HUES6 (cell line): ENCODE measurements at regions not wholly inside any gene's neighbourhood (a gene's known extent, or its start where the extent isn't known, plus 50 kb on each side); places are given as distances from the start of the nearest gene placed in this dataset.
"Not testable (repeated sequence)": the region's sequence is repeated elsewhere in the genome, so short reads cannot be mapped to it uniquely, and the experiment has no call there.

ENCODE experiments used
- H3K27ac ChIP-seq: 2 replicates; pipeline ENCODE4 v1.7.0; 2013; ENCODE audit warnings: low read depth, mild to moderate bottlenecking, low read length, inconsistent platforms
- H3K27me3 ChIP-seq: 2 replicates; pipeline ENCODE4 v1.6.1; 2013; ENCODE audit warnings: low read length; ENCODE audit not compliant: control insufficient read depth, insufficient read depth
- H3K36me3 ChIP-seq: 2 replicates; pipeline ENCODE4 v1.6.1; 2013; ENCODE audit warnings: low read length; ENCODE audit not compliant: control insufficient read depth, insufficient read depth
- H3K4me1 ChIP-seq: 2 replicates; pipeline ENCODE4 v1.6.1; 2013; ENCODE audit warnings: low read length; ENCODE audit not compliant: control insufficient read depth, insufficient read depth
- H3K4me3 ChIP-seq: 2 replicates; pipeline ENCODE4 v1.5.1; 2013; ENCODE audit warnings: low read depth, low read length
- H3K9ac ChIP-seq: one replicate; pipeline ENCODE4 v1.6.1; 2013; ENCODE audit warnings: mild to moderate bottlenecking, low read length
- H3K9me3 ChIP-seq: 2 replicates; pipeline ENCODE4 v1.6.1; 2013; ENCODE audit warnings: low read depth, low read length; ENCODE audit not compliant: control insufficient read depth, insufficient read depth

DNA sequence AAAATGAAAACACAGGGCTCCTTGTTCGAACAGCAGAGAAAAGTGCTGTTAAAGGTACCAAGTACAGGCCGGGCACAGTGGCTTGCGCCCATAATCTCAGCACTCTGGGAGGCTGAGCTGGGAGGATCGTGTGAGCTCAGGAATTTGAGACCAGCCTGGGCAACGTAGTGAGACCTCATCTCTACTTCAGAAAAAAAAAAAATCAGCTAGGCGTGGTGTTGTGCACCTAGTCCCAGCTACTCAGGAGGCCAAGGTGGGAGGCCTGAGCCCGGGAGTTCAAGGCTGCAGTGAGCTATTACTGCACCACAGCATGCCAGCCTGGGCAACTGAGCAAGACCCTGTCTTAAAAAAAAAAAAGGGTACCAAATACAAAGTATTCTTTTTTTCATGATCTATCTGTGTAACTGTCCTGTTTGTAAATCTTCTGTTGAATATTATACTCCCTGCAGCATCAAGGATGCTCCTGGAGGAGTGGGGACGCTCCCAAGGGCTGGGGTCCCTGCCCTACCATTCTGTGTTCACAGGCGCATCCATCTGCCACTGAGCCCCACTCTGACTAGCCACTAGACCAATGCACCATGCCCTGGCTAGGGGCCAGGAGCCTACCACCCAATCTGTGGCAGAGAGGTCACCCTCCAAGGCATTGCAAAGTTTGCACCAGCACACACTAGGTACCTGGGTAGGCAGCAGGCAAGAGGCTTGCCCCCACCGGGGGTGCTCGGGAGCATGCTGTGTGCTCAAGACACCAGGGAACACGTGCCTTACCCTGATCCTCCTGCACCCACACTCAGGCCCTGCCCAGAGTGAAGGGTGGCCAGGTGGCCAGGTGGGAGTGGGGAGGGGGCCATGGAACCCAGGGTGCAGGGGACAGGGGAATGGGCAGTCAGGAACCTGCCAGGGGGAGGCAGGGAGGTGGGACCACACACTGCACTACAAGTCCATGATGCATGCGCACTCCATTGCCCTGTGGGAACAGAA lies 67.3 kb upstream of the KMT2C start:
- H3K4me3 ChIP-seq, result no peak overlapping the region
- H3K27ac ChIP-seq, result no peak overlapping the region
- peaks cover 6% of the 10 kb centered on the region for H3K4me1 ChIP-seq
- H3K27me3 ChIP-seq, result no peaks in the 10 kb centered on the region
- no peak overlapping the region for H3K9ac ChIP-seq
- no peaks in the 10 kb centered on the region for H3K36me3 ChIP-seq
- no peaks in the 10 kb centered on the region for H3K9me3 ChIP-seq

DNA sequence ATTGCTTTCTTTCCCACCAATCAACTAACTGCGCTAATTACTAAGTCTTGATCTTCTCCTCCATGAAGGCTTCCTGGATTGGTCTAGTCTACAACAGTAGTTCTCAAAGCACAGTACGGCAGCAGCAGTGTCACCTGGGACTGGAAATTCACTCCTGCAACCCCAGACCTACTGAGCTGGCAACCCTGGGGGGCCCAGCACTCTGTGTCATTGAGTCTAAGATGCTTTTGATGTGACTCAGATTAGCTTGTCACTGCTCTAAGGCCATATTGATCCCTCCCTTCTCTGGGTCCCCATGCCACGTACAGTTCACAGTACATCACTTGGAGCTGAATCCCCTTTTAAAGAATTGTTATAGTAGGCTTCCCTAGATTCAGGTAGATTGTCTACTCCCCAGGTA lies 65.7 kb upstream of the KMT2C start:
- Histone ChIP-seq H3K9ac (no peak overlapping the region), H3K36me3 (no peaks in the 10 kb centered on the region), H3K27ac (no peak overlapping the region), H3K27me3 (no peaks in the 10 kb centered on the region), H3K9me3 (no peaks in the 10 kb centered on the region), H3K4me3 (no peak overlapping the region), H3K4me1 (peaks cover 6% of the 10 kb centered on the region)

DNA sequence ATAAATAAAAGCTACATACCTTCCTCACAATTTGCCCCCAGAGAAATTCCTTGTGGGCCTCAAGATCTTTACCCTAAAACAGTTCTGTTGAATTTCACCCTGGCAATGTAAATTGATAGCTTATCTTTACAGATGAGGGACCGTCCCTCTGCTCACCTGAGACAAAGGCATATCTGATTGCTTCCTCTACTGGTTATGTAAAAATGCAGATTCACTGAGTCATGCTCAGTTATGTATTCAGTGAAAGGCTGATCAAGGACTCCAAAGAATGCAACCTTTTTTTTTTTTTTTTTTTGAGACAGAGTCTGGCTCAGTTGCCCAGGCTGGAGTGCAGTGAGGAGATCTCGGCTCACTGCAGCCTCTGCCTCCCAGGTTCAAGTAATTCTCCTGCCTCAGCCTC lies 64.2 kb upstream of the KMT2C start:
- not testable (repeated sequence) for H3K4me1 ChIP-seq

DNA sequence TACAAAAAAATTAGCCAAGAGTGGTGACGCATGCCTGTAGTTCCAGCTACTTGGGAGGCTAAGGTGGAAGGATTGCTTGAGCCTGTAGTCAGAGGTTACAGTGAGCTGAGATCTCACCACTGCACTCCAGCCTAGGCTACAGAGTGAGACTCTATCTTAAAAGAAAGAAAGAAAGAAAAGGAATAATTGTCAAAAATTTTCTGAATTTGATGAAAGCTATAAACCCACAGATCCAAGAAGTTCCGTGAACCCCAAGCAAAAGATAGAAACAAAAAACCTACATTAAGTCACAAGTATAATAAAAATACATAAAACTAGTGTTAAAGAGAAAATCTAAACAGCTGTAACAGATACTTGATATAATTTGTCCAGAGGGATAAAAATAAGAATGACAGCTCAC lies 60.1 kb upstream of the KMT2C start:
- H3K36me3 ChIP-seq, result no peaks in the 10 kb centered on the region
- H3K9me3 ChIP-seq, result no peaks in the 10 kb centered on the region
- H3K4me1 ChIP-seq, result no peaks in the 10 kb centered on the region
- H3K4me3 ChIP-seq, result no peak overlapping the region
- no peak overlapping the region for H3K27ac ChIP-seq
- no peak overlapping the region for H3K9ac ChIP-seq
- no peaks in the 10 kb centered on the region for H3K27me3 ChIP-seq

More for the DNA sequence above, 64.2 kb upstream of the KMT2C start:
- not testable (repeated sequence) for H3K9ac ChIP-seq, H3K9me3 ChIP-seq, H3K36me3 ChIP-seq, H3K27ac ChIP-seq, H3K27me3 ChIP-seq, H3K4me3 ChIP-seq

DNA sequence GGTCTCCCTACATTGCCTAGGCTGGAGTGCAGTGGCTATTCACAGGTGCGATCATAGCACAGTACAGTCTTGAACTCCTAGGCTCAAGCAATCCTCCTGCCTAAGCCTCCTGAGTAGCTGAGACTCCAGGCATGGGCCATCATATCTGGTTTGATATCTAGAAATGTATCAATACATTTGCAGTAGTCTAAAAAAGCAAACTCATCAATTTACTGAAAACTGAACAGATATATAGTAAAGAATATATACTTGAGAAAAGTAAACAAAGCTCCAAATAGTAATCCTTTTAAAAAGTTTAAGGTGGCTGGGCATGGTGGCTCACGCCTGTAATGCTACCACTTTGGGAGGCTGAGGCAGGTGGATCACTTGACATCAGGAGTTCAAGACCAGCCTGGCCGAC lies 57.1 kb upstream of the KMT2C start:
- Histone ChIP-seq H3K4me1 (no peaks in the 10 kb centered on the region), H3K9me3 (no peaks in the 10 kb centered on the region), H3K4me3 (no peak overlapping the region), H3K27me3 (no peaks in the 10 kb centered on the region), H3K9ac (no peak overlapping the region), H3K36me3 (no peaks in the 10 kb centered on the region), H3K27ac (no peak overlapping the region)

DNA sequence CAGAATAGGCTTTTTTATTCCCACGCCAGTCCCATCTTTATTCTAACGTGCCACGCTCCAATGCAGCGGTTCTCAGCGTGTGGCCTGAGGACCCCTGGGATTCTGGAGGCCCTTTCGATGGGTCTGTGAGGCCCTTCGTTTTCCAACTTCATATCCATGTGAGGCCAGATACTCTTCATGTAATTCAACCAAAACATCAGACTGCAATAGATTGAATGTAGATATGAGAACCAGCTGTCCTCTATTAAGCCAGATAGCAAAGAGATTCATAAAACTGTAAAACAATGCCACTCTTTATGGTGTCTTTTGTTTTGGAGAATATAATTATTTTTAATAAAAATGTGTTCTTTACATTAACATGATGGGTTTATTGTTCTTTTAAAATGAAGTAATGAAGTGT lies 53.2 kb upstream of the KMT2C start:
- Histone ChIP-seq H3K4me3 (no peak overlapping the region), H3K27me3 (no peaks in the 10 kb centered on the region), H3K9me3 (no peaks in the 10 kb centered on the region), H3K9ac (no peak overlapping the region), H3K27ac (no peak overlapping the region), H3K4me1 (no peaks in the 10 kb centered on the region), H3K36me3 (no peaks in the 10 kb centered on the region)

DNA sequence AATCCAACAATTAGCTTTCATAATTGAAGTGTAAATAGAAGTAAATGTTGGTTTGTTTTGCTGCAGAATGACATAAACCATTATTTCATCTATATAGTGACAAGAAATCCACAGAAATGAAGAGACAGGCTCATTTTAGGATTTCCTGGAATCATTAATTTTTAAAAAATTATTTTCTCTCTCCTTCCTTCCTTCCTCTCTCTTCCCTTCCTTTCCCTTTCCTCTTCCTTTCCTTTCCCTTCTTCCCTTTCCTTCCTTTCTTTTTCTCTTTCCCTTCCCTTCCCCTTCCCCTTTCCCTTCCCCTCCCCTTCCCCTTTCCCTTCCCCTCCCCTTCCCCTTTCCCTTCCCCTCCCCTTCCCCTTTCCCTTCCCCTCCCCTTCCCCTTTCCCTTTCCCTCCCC lies 51.2 kb upstream of the KMT2C start:
- no peaks in the 10 kb centered on the region for H3K36me3 ChIP-seq
- no peaks in the 10 kb centered on the region for H3K27me3 ChIP-seq
- H3K27ac ChIP-seq, result no peak overlapping the region
- H3K4me1 ChIP-seq, result no peaks in the 10 kb centered on the region
- H3K4me3 ChIP-seq, result no peak overlapping the region
- no peaks in the 10 kb centered on the region for H3K9me3 ChIP-seq
- no peak overlapping the region for H3K9ac ChIP-seq

DNA sequence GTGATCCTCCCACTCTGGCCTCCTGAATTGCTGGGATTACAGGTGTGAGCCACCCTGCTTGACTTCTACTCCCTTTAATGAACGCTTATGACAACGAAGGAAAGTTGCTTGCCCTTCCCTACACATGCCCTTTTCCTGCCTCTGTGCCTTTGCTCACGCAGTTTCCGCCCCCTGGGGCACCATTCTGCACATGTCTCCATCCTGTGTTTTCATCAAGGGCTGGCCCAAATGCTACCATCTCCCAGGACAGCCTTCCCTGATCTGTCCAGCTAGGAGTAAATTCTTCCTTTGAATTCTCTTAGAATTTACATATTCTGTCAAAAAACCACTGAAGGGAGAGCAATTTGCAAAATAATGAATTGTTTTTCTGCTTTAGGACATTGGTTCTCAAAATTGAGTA lies 50.0 kb upstream of the KMT2C start:
- Histone ChIP-seq H3K36me3 (no peaks in the 10 kb centered on the region), H3K4me1 (no peaks in the 10 kb centered on the region), H3K27me3 (no peaks in the 10 kb centered on the region), H3K4me3 (no peak overlapping the region), H3K9ac (no peak overlapping the region), H3K9me3 (no peaks in the 10 kb centered on the region), H3K27ac (no peak overlapping the region)
